Trophoblast cell (in vitro differentiated cells and primary cell): ENCODE measurements at regions not wholly inside any gene's neighbourhood (a gene's known extent, or its start where the extent isn't known, plus 50 kb on each side); places are given as distances from the start of the nearest gene placed in this dataset.

Source experiments
- DNase-seq, 2 donors: peaks; one replicate each; pipeline ENCODE4 v3.0.0-alpha.2; 2016
- H2AFZ ChIP-seq: 2 replicates; pipeline ENCODE4 v1.6.1; 2013; ENCODE audit warnings: low read length, moderate library complexity, mild to moderate bottlenecking; ENCODE audit not compliant: insufficient read depth, poor library complexity
- H2AK5ac ChIP-seq: 2 replicates; pipeline ENCODE4 v1.6.1; 2013; ENCODE audit warnings: mild to moderate bottlenecking, low read length
- H2BK120ac ChIP-seq: 2 replicates; pipeline ENCODE4 v1.6.1; 2013; ENCODE audit warnings: low read length, mild to moderate bottlenecking, moderate library complexity; ENCODE audit not compliant: insufficient read depth, poor library complexity
- H2BK12ac ChIP-seq: 2 replicates; pipeline ENCODE4 v1.6.1; 2013; ENCODE audit warnings: mild to moderate bottlenecking, low read length, moderate library complexity
- H2BK5ac ChIP-seq: 2 replicates; pipeline ENCODE4 v1.6.1; 2013; ENCODE audit warnings: low read length, low read depth, moderate library complexity, mild to moderate bottlenecking; ENCODE audit not compliant: poor library complexity
- H3K14ac ChIP-seq: 2 replicates; pipeline ENCODE4 v1.6.1; 2013; ENCODE audit warnings: mild to moderate bottlenecking, low read length
- H3K18ac ChIP-seq: 2 replicates; pipeline ENCODE4 v1.6.1; 2013; ENCODE audit warnings: mild to moderate bottlenecking, low read length
- H3K23ac ChIP-seq: 2 replicates; pipeline ENCODE4 v1.6.1; 2013; ENCODE audit warnings: low read length
- H3K27ac ChIP-seq: 2 replicates; pipeline ENCODE4 v1.5.1; 2013; ENCODE audit warnings: low read depth, mild to moderate bottlenecking, inconsistent platforms, low read length, moderate library complexity
- H3K27me3 ChIP-seq: 2 replicates; pipeline ENCODE4 v1.6.1; 2013; ENCODE audit warnings: inconsistent platforms, mild to moderate bottlenecking, low read length, moderate library complexity; ENCODE audit not compliant: insufficient read depth
- H3K36me3 ChIP-seq, 2 experiments: 1 replicate in 1 of 2; 2 replicates in 1 of 2; pipeline ENCODE4 v1.6.1; 2013; ENCODE audit warnings: low read length in 2 of 2, mild to moderate bottlenecking in 2 of 2, moderate library complexity in 1 of 2; ENCODE audit not compliant: insufficient read depth in 2 of 2, control insufficient read depth in 1 of 2
- H3K4ac ChIP-seq: 2 replicates; pipeline ENCODE4 v1.6.1; 2013; ENCODE audit warnings: low read depth, mild to moderate bottlenecking, low read length, moderate library complexity
- H3K4me1 ChIP-seq, 2 experiments: 1 replicate in 1 of 2; 2 replicates in 1 of 2; pipeline ENCODE4 v1.6.1; 2013; ENCODE audit warnings: low read length in 2 of 2, mild to moderate bottlenecking in 2 of 2, moderate library complexity in 1 of 2; ENCODE audit not compliant: insufficient read depth in 2 of 2, control insufficient read depth in 1 of 2
- H3K4me2 ChIP-seq: 2 replicates; pipeline ENCODE4 v1.6.1; 2013; ENCODE audit warnings: inconsistent platforms, mild to moderate bottlenecking, low read length, moderate library complexity
- H3K4me3 ChIP-seq: 2 replicates; pipeline ENCODE4 v1.5.1; 2013; ENCODE audit warnings: mild to moderate bottlenecking, low read depth, low read length, inconsistent platforms
- H3K79me1 ChIP-seq: one replicate; pipeline ENCODE4 v1.6.1; 2013; ENCODE audit warnings: low read length
- H3K79me2 ChIP-seq: 2 replicates; pipeline ENCODE4 v1.6.1; 2013; ENCODE audit warnings: low read length, mild to moderate bottlenecking; ENCODE audit not compliant: control insufficient read depth, insufficient read depth, poor library complexity
- H3K9ac ChIP-seq: 2 replicates; pipeline ENCODE4 v1.6.1; 2013; ENCODE audit warnings: mild to moderate bottlenecking, low read length
- H3K9me3 ChIP-seq: 2 replicates; pipeline ENCODE4 v1.6.1; 2013; ENCODE audit warnings: low read depth, mild to moderate bottlenecking, control low read depth, inconsistent platforms, low read length; ENCODE audit not compliant: insufficient read depth
- H4K12ac ChIP-seq: 2 replicates; pipeline ENCODE4 v1.6.1; 2013; ENCODE audit warnings: low read depth, mild to moderate bottlenecking, low read length, moderate library complexity
- H4K8ac ChIP-seq: 2 replicates; pipeline ENCODE4 v1.6.1; 2013; ENCODE audit warnings: low read depth, mild to moderate bottlenecking, low read length, moderate library complexity
- H4K91ac ChIP-seq: one replicate; pipeline ENCODE4 v1.6.1; 2013; ENCODE audit warnings: low read depth, mild to moderate bottlenecking, low read length, moderate library complexity
- WGBS: extraction: QIAGEN DNeasy Blood & Tissue Kit; methylation state at CpG from one replicate; pipeline ENCODE4 v1.1.7; 2013; ENCODE audit warnings: missing lambda C conversion rate; ENCODE audit not compliant: insufficient read length, insufficient coverage; ENCODE audit errors: extremely low coverage; 5-methylcytosine and 5-hydroxymethylcytosine counted together

GRCh38 chr13:80452279-80452678 lies 111.4 kb upstream of the SPRY2 start:
- Histone ChIP-seq H3K4me3 (no peak overlapping the region), H3K27ac (no peak overlapping the region), H3K4me2 (no peak overlapping the region), H3K18ac (no peak overlapping the region), H3K9ac (no peak overlapping the region), H3K27me3 (no peaks in the 10 kb centered on the region), H3K14ac (no peak overlapping the region), H4K12ac (no peak overlapping the region), H4K8ac (no peak overlapping the region), H3K23ac (no peak overlapping the region), H2AFZ (no peak overlapping the region), H3K79me2 (no peaks in the 10 kb centered on the region), H3K4ac (no peak overlapping the region), H4K91ac (no peak overlapping the region), H3K79me1 (no peaks in the 10 kb centered on the region), H2BK12ac (no peak overlapping the region), H3K9me3 (peaks cover 1% of the 10 kb centered on the region), H3K36me3 (no peaks in the 10 kb centered on the region), H2BK5ac (no peak overlapping the region), H3K4me1 (no peaks in the 10 kb centered on the region), H2BK120ac (no peak overlapping the region), H2AK5ac (no peak overlapping the region)
- WGBS: no CpG with 5 or more reads among the region's 1 CpG
- DNase-seq: no peak

GRCh38 chr13:80451641-80452040 lies 110.7 kb upstream of the SPRY2 start:
- no peaks in the 10 kb centered on the region for H3K79me1 ChIP-seq
- no peak overlapping the region for H2AK5ac ChIP-seq
- H3K4me3 ChIP-seq: no peak overlapping the region
- no peak overlapping the region for H2BK12ac ChIP-seq
- H2AFZ ChIP-seq: no peak overlapping the region
- H2BK120ac ChIP-seq: no peak overlapping the region
- H3K4me1 ChIP-seq: no peaks in the 10 kb centered on the region
- H3K4ac ChIP-seq: no peak overlapping the region
- DNase-seq: no peak
- no peaks in the 10 kb centered on the region for H3K36me3 ChIP-seq
- H3K4me2 ChIP-seq: no peak overlapping the region
- H3K9ac ChIP-seq: no peak overlapping the region
- no peak overlapping the region for H3K14ac ChIP-seq
- no peak overlapping the region for H4K91ac ChIP-seq
- H4K12ac ChIP-seq: no peak overlapping the region
- no peak overlapping the region for H2BK5ac ChIP-seq
- H4K8ac ChIP-seq: no peak overlapping the region
- no peaks in the 10 kb centered on the region for H3K79me2 ChIP-seq
- peaks cover 1% of the 10 kb centered on the region for H3K9me3 ChIP-seq
- no peak overlapping the region for H3K18ac ChIP-seq
- no peak overlapping the region for H3K27ac ChIP-seq
- no CpG with 5 or more reads among the region's 2 CpGs for WGBS
- no peaks in the 10 kb centered on the region for H3K27me3 ChIP-seq
- no peak overlapping the region for H3K23ac ChIP-seq

- no peak overlapping the region for H3K27ac ChIP-seq
- H2BK12ac ChIP-seq: no peak overlapping the region
- H3K36me3 ChIP-seq: no peaks in the 10 kb centered on the region
- H2AK5ac ChIP-seq: no peak overlapping the region
- no peak overlapping the region for H3K23ac ChIP-seq
- H3K4ac ChIP-seq: no peak overlapping the region
- no peak overlapping the region for H3K18ac ChIP-seq
- no peak overlapping the region for H3K9ac ChIP-seq
- no peaks in the 10 kb centered on the region for H3K79me2 ChIP-seq
- no peak overlapping the region for H4K12ac ChIP-seq
- H3K27me3 ChIP-seq: no peaks in the 10 kb centered on the region
- H3K9me3 ChIP-seq: peaks cover 1% of the 10 kb centered on the region
- H2BK5ac ChIP-seq: no peak overlapping the region
- no peak overlapping the region for H3K14ac ChIP-seq
- H3K4me1 ChIP-seq: no peaks in the 10 kb centered on the region
- no peak overlapping the region for H3K4me2 ChIP-seq
- no peak for DNase-seq
- no peak overlapping the region for H3K4me3 ChIP-seq
- no peak overlapping the region for H2BK120ac ChIP-seq
- H2AFZ ChIP-seq: no peak overlapping the region
- H4K91ac ChIP-seq: no peak overlapping the region
- H4K8ac ChIP-seq: no peak overlapping the region
- H3K79me1 ChIP-seq: no peaks in the 10 kb centered on the region
Observed at GRCh38 chr13:80450386-80450785, 109.5 kb upstream of the SPRY2 start.

- Histone ChIP-seq H3K4me3 (no peak overlapping the region), H4K12ac (no peak overlapping the region), H3K4me1 (no peaks in the 10 kb centered on the region), H2AFZ (no peak overlapping the region), H4K91ac (no peak overlapping the region), H2BK5ac (no peak overlapping the region), H2AK5ac (no peak overlapping the region), H3K4me2 (no peak overlapping the region), H3K14ac (no peak overlapping the region), H2BK120ac (no peak overlapping the region), H2BK12ac (no peak overlapping the region), H4K8ac (no peak overlapping the region), H3K36me3 (no peaks in the 10 kb centered on the region), H3K9me3 (peaks cover 1% of the 10 kb centered on the region), H3K23ac (no peak overlapping the region), H3K79me1 (no peaks in the 10 kb centered on the region), H3K4ac (no peak overlapping the region), H3K27ac (no peak overlapping the region), H3K9ac (no peak overlapping the region), H3K27me3 (no peaks in the 10 kb centered on the region), H3K79me2 (no peaks in the 10 kb centered on the region), H3K18ac (no peak overlapping the region)
- DNase-seq: no peak
- no CpG with 5 or more reads among the region's 2 CpGs for WGBS
Observed at GRCh38 chr13:80448725-80449124, 107.8 kb upstream of the SPRY2 start.
